Omental fat pad (tissue), 3 donors: ENCODE measurements at regions not wholly inside any gene's neighbourhood (a gene's known extent, or its start where the extent isn't known, plus 50 kb on each side); places are given as distances from the start of the nearest gene placed in this dataset.

ENCODE experiments used
- ATAC-seq: fragments of 150-250 bp; one replicate; pipeline ENCODE4 v1.9.1; 2016; ENCODE audit warnings: mild to moderate bottlenecking, moderate library complexity; ENCODE audit not compliant: low FRiP score
- DNase-seq: peaks from one replicate; pipeline ENCODE4 v3.0.0-alpha.2; 2019; ENCODE audit warnings: low spot score
- CTCF ChIP-seq, 3 donors: fragments of 450-650 bp; IDR thresholded peaks; one replicate each; pipeline ENCODE4 v1.5.1; 2016 to 2017; ENCODE audit warnings: antibody characterized with exemption in 3 of 3, mild to moderate bottlenecking in 3 of 3, moderate library complexity in 2 of 3

GRCh38 chr4:22922426-22922825, 229.7 kb downstream of the GBA3 start:
- DNase-seq (no peak), ATAC-seq (no peak)
- no peak for TF ChIP-seq CTCF (IDR thresholded peaks at IDR 0.05)

DNA sequence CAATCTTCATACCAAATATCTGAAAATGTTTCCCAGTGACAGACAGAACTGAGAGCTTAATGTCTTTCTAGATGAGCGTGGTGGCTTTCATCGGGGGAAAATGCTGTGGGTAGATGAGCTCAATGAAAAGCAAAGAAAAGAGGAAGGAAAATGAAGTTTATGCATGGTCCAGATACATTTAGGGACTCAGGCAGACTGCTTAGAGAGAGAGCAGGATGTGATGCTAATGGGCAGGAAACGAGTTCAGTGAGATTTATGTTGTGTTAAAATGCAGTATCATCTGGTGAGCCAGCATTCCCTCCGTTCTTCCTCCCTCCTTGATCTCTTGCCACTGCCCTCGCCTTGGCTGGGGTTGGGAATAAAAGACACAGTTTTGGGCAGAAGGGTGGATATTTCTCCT, 229.2 kb downstream of the GBA3 start:
- ATAC-seq (no peak), DNase-seq (no peak)
- no peak for TF ChIP-seq CTCF (IDR thresholded peaks at IDR 0.05)

GRCh38 chr4:22911285-22911684, 218.5 kb downstream of the GBA3 start:
- ATAC-seq (no peak), DNase-seq (no peak)
- no peak for TF ChIP-seq CTCF (IDR thresholded peaks at IDR 0.05)

- ATAC-seq (no peak), DNase-seq (no peak)
- no peak for TF ChIP-seq CTCF (IDR thresholded peaks at IDR 0.05)
Measured at GRCh38 chr4:22910200-22910599, 217.5 kb downstream of the GBA3 start.

DNA sequence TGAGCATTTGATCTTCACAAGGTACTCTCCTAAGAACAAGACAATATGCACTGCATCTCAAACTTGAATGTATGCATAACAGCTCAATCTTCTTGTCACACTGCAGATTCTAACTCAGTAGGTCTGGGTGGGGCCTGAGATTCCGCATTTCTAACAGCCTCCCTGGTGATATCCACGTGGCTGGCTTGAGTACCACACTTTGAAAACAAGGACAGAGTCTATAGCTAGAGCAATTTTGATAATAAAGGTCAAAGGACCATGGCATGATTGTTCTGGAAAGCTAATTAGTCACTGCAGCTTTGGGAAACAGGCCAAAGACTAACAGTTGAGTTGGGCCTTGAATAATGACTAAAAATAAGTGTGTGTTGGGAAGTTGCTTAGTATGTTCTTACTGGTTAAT, 213.3 kb downstream of the GBA3 start:
- DNase-seq (no peak), ATAC-seq (no peak)
- no peak for TF ChIP-seq CTCF (IDR thresholded peaks at IDR 0.05)

GRCh38 chr4:22903913-22904312, 211.2 kb downstream of the GBA3 start:
- TF ChIP-seq CTCF (IDR thresholded peaks at IDR 0.05) = no peak
- ATAC-seq (no peak), DNase-seq (no peak)

DNA sequence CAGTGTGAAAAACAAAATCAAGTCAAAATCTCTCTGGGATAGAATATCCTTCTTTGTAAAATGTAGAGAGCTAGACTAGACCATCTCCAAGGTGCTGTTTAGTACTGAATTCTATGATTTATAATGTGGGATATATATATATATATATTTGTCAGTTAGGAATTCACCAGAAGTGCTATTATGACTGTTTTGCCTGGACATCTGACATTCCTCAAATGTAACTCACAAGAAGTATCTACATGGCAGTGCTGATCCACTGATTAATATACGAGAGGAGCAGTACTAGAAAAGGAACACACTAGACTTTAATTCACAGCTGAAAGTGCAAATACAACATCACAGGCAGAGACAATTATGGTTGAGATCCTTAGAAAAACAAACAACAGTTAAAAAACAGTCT, 208.9 kb downstream of the GBA3 start:
- ATAC-seq = no peak
- DNase-seq = no peak
- no peak for TF ChIP-seq CTCF (IDR thresholded peaks at IDR 0.05)
